ENCODE measurements at regions not wholly inside any gene's neighbourhood (a gene's known extent, or its start where the extent isn't known, plus 50 kb on each side); places are given as distances from the start of the nearest gene placed in this dataset.

DNA sequence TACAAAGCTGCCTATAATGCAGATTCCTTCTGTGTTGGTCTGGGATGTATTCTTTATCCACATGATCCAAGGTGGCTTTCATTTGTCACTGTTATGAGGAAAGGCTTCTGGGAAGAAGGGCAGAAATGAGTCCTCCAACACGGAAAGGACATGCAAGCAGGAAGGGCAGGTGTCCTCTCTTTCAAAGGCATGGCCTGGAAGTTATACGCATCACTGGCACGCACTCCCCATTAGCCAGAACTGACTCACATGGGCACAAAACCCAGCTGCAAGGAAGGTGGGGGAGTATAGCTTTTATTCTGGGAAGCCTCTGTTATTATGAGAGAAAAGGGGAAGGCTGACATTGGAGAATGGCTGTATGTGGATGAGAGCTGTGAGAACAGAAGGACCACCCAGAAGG, 141.3 kb upstream of the ZNF618 start:
- Histone ChIP-seq H3K36me3 (ENCODE audit: control insufficient read depth in 2 of 4, insufficient read depth in 4 of 4, low read length in 3 of 4) (no peaks in the 10 kb centered on the region), H3K14ac (ENCODE audit: insufficient read length) (no peak overlapping the region), H3K23ac (ENCODE audit: insufficient read length) (no peak overlapping the region), H3K79me1 (ENCODE audit: low read depth, low read length) (no peaks in the 10 kb centered on the region), H2BK20ac (ENCODE audit: low read length) (no peak overlapping the region), H3K18ac (ENCODE audit: extremely low read depth, low read length) (no peak overlapping the region), H4K5ac (ENCODE audit: insufficient read length, low read depth, low read length) (no peak overlapping the region), H2BK15ac (ENCODE audit: low read length) (no peak overlapping the region), H3K27ac (ENCODE audit: low read depth, low read length) (no peak overlapping the region), H3K27me3 (replicated peaks in 1 of 4; ENCODE audit: control insufficient read depth in 3 of 4, extremely low read depth in 1 of 4, insufficient read depth in 3 of 4, low read length in 3 of 4) (no peaks in the 10 kb centered on the region), H2BK5ac (ENCODE audit: low read depth, low read length) (no peak overlapping the region), H3K4me2 (ENCODE audit: insufficient read depth in 1 of 2, low read depth in 2 of 2, low read length in 2 of 2) (no peak overlapping the region), H2BK120ac (replicated peaks; ENCODE audit: low read depth, low read length) (no peak overlapping the region), H2AFZ (ENCODE audit: low read length) (no peak overlapping the region), H3K9me3 (ENCODE audit: insufficient read depth in 2 of 2, low read depth in 1 of 2, low read length in 1 of 2) (peaks cover 0 to 3% of the 10 kb centered on the region in 2 experiments; a peak in 2 of 4 replicates), H3K9ac (replicated peaks in 1 of 4; ENCODE audit: extremely low read depth in 1 of 4, low read depth in 3 of 4, low read length in 3 of 4) (no peak overlapping the region), H4K20me1 (replicated peaks in 1 of 2; ENCODE audit: control insufficient read depth in 1 of 2, insufficient read depth in 2 of 2, low read length in 2 of 2) (no peaks in the 10 kb centered on the region), H3K4ac (replicated peaks; ENCODE audit: insufficient read length, low read depth, low read length) (no peak overlapping the region), H3K79me2 (ENCODE audit: control insufficient read depth in 1 of 2, insufficient read depth in 2 of 2, low read length in 2 of 2) (no peaks in the 10 kb centered on the region), H2BK12ac (ENCODE audit: low read depth, low read length) (no peak overlapping the region), H2AK5ac (ENCODE audit: low read depth, low read length) (0 out of 2 replicates have a peak overlapping the region, but pooled peaks have one; percentile 13), H3K56ac (replicated peaks; ENCODE audit: insufficient read length, low read depth, low read length) (no peak overlapping the region), H3K4me1 (replicated peaks in 1 of 4; ENCODE audit: control insufficient read depth in 3 of 4, insufficient read depth in 4 of 4, low read length in 3 of 4) (peaks cover 0 to 9% (median 4%) of the 10 kb centered on the region in 4 experiments; a peak in 4 of 7 replicates), H4K91ac (replicated peaks; ENCODE audit: insufficient read length, low read length) (no peak overlapping the region), H3K23me2 (ENCODE audit: low read depth, low read length) (no peaks in the 10 kb centered on the region), H4K8ac (ENCODE audit: extremely low read depth, insufficient read depth, low read length) (no peak overlapping the region), H3K4me3 (ENCODE audit: extremely low read depth in 1 of 4, insufficient read depth in 2 of 4, low read depth in 3 of 4, low read length in 4 of 4) (no peak overlapping the region)
- DNase-seq (ENCODE audit: low read depth in 1 of 2, low spot score in 2 of 2) (no peak), FAIRE-seq (no peak)
- ChIA-PET POLR2A (ENCODE audit: partially characterized antibody) (no interaction called here), CTCF (ENCODE audit: partially characterized antibody) (interaction anchor here (0.6 to 1.8 kb wide), 4 partner anchors 31 to 348 kb away, joined by 3 to 5 read pairs (median 3); no protein-coding TSS in a partner anchor)
- 96% methylated on average over 3 of the region's 3 CpGs; no CpG with 5 or more reads in 1 of the 2 experiments for WGBS, 2 experiments (ENCODE audit: extremely low coverage in 1 of 2, insufficient coverage in 1 of 2, insufficient read length in 1 of 2, insufficient replicate concordance in 2 of 2, low coverage in 1 of 2, low lambda C conversion rate in 2 of 2, missing lambda C conversion rate in 1 of 2)
